WI38 (cell line): ENCODE measurements at regions not wholly inside any gene's neighbourhood (a gene's known extent, or its start where the extent isn't known, plus 50 kb on each side); places are given as distances from the start of the nearest gene placed in this dataset.

Experiments
- H3K4me3 ChIP-seq: 2 replicates; pipeline ENCODE4 v1.5.1; 2011; ENCODE audit warnings: low read depth, mild to moderate bottlenecking, control low read depth, low read length
- CTCF ChIP-seq: IDR thresholded peaks from 2 replicates; pipeline ENCODE4 v1.5.1; 2012; ENCODE audit warnings: low read depth, mild to moderate bottlenecking, control low read depth, low read length

DNA sequence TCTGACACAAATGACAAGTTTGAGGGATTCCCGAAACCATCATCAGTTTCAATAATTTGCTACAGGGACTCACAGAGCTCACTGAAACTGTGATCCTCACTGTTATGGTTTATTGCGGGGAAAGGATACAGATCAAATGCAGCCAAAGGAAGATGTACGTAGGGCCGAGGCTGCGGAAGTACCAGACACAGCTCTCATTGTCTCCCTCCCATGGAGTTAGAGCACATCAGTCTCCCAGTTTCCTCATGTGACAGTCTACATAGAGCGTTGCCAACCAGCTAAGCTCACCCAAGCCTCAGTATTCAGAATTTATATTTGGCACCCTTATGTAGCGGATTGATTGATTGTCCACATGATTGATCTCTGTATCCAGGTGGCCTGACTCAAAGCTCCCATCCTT, 137.8 kb upstream of the TENM3 start:
- no peak overlapping the region for H3K4me3 ChIP-seq
- no peak for TF ChIP-seq CTCF

- no peak for TF ChIP-seq CTCF
- no peak overlapping the region for H3K4me3 ChIP-seq
Observed at GRCh38 chr4:182107931-182108330, 135.3 kb upstream of the TENM3 start.

GRCh38 chr4:182111586-182111985, 131.6 kb upstream of the TENM3 start:
- TF ChIP-seq CTCF = no peak
- no peak overlapping the region for H3K4me3 ChIP-seq

DNA sequence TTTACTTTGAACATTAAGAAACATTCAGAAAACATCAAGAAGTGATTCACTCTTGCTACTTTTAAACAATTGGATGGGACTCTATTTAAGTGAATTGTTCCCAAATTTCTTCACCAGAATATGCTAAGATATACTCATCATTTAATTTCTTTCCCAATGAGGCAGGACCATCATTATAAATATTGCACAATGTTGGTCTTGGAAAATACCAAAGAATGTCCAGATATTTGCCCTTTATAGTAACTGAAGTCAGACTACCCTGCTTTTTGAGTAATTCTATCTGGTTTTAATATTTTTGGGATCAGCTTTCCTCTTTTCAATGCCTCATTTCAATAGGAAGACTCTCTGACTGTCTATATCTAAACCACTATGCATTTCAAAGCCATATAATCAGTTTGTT, 129.4 kb upstream of the TENM3 start:
- H3K4me3 ChIP-seq = no peak overlapping the region
- no peak for TF ChIP-seq CTCF

DNA sequence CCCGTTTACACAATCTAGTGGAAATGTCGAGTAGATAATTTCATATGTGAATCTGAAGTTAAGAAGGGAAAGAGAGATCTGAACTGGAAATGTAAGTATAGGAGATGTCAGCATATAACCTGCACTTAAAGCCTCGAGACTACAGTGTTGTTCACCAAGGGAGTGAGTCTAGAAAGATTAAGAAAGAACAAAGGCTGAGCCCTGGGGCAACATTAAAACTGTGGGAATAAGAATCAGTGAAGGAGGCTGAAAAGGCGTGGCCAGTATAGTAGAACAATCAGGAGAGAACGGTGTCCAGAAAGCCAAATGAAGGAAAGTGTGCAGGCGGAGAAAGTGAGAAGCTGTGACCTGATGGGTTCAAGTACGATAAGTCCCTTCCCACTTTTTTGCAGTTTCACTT, 118.8 kb upstream of the TENM3 start:
- no peak overlapping the region for H3K4me3 ChIP-seq
- TF ChIP-seq CTCF = no peak

GRCh38 chr4:182126096-182126495, 117.1 kb upstream of the TENM3 start:
- TF ChIP-seq CTCF = no peak
- no peak overlapping the region for H3K4me3 ChIP-seq

DNA sequence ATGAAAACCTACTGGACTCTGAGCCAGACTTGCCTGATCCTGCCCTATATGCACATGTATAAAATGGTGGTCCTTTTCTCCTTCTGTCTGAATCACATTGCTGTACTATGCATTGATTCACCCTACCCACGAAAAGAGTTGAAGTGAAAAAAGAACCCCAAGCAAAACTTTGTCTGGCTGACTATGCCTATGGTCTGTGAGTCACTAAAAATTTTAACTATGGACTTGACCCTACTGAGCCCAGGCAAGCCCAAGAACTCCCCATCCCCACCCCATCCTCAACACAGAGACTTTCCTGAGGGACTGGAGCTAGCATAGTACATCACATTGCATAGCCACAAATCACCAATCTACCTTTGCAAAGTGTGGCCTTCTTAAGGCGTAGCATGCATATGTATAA, 116.6 kb upstream of the TENM3 start:
- no peak for TF ChIP-seq CTCF

More for the DNA sequence above, 116.6 kb upstream of the TENM3 start:
- H3K4me3 ChIP-seq = no peak overlapping the region
